Natural killer cell (primary cell): ENCODE measurements at regions not wholly inside any gene's neighbourhood (a gene's known extent, or its start where the extent isn't known, plus 50 kb on each side); places are given as distances from the start of the nearest gene placed in this dataset.

Experiments
- ATAC-seq, 3 donors: fragments of 150-1000 bp in 2 of 3; fragments of 200-7000 bp in 1 of 3; cut with Tn5 transposase; 1 replicate in 1 of 3; 2 replicates in 2 of 3; pipeline ENCODE4 v1.10.0; 2021; ENCODE audit warnings: mild to moderate bottlenecking in 2 of 3, moderate library complexity in 2 of 3
- DNase-seq, 2 donors: peaks; one replicate each; pipeline versions ENCODE4 v3.0.0 to v3.0.0-alpha.2; 2013 to 2021; ENCODE audit warnings: mixed read lengths in 1 of 2
- H3K27ac ChIP-seq: one replicate; pipeline ENCODE4 v1.5.1; 2013; ENCODE audit warnings: mild to moderate bottlenecking, low read length
- H3K27me3 ChIP-seq: one replicate; pipeline ENCODE4 v1.6.1; 2013; ENCODE audit warnings: low read length; ENCODE audit not compliant: control insufficient read depth, insufficient read depth
- H3K36me3 ChIP-seq: one replicate; pipeline ENCODE4 v1.6.1; 2013; ENCODE audit warnings: low read length; ENCODE audit not compliant: control insufficient read depth, insufficient read depth
- H3K4me1 ChIP-seq: one replicate; pipeline ENCODE4 v1.6.1; 2013; ENCODE audit warnings: low read length; ENCODE audit not compliant: control insufficient read depth, insufficient read depth
- H3K4me3 ChIP-seq: one replicate; pipeline ENCODE4 v1.5.1; 2013; ENCODE audit warnings: low read length
- H3K9me3 ChIP-seq: one replicate; pipeline ENCODE4 v1.6.1; 2013; ENCODE audit warnings: low read length; ENCODE audit not compliant: control insufficient read depth, insufficient read depth
- H3K27ac Mint-ChIP-seq, 2 donors: one replicate each; pipeline ENCODE4 v1.8.0; 2022; ENCODE audit warnings: mild to moderate bottlenecking in 2 of 2, mixed read lengths in 2 of 2, moderate library complexity in 1 of 2
- H3K27me3 Mint-ChIP-seq, 2 donors: one replicate each; pipeline ENCODE4 v1.8.0; 2022; ENCODE audit warnings: low read depth in 2 of 2, mixed read lengths in 2 of 2
- H3K36me3 Mint-ChIP-seq: one replicate; pipeline ENCODE4 v1.8.0; 2022; ENCODE audit warnings: mixed read lengths
- H3K4me1 Mint-ChIP-seq, 2 donors: one replicate each; pipeline ENCODE4 v1.8.0; 2022; ENCODE audit warnings: mixed read lengths in 2 of 2
- H3K4me3 Mint-ChIP-seq: one replicate; pipeline ENCODE4 v1.8.0; 2022; ENCODE audit warnings: mild to moderate bottlenecking, moderate library complexity, mixed read lengths
- H3K9me3 Mint-ChIP-seq, 2 donors: one replicate each; pipeline ENCODE4 v1.8.0; 2022; ENCODE audit warnings: mixed read lengths in 2 of 2
- WGBS: methylation state at CpG from one replicate; pipeline ENCODE4 v1.1.7; 2013; ENCODE audit warnings: missing lambda C conversion rate; ENCODE audit not compliant: insufficient coverage; 5-methylcytosine and 5-hydroxymethylcytosine counted together
- intact Hi-C: fragments of 100-400 bp; cut with micrococcal nuclease; formaldehyde crosslinking; loops from one replicate; pipeline ENCODE4 v1.14.2; 2022
- TF ChIP-seq, protein P1 (sequence below): fragments of 200-600 bp; IDR thresholded peaks from one replicate; pipeline ENCODE4 v1.8.0; 2022; ENCODE audit warnings: antibody characterized with exemption

DNA sequence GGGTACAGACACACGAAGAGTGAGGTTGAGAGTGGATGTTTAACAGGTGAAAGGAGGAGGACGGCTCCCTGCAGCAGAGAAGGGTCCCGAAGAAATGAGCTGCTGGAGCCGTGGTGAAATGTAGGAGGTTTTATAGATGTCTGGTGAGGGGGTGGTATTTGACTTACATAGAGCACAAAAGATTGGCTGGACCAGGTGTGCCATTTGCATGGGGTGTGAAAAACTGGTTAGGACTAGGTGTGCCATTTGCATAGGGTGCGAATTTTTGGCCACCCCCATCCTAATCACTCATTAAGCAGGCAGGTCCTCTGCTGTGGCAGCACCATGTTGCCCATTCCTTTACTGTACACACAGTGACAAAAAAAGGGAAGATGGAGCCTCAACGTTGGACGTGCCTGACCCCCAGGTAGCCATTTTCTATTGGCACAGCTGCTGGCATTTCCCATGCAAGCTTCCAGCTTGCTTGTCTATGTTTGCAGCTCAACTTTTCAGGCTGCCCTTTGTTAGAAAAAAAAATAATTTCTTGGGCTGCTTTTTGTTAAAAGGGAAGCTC is 581.7 kb upstream of the B3GAT1 start:
- no peaks in the 10 kb centered on the region for H3K9me3 ChIP-seq
- Mint-ChIP-seq H3K9me3 (no peaks in the 10 kb centered on the region), H3K27ac (no peak overlapping the region), H3K27me3 (peaks cover 11 to 46% of the 10 kb centered on the region in 2 donors), H3K4me3 (no peak overlapping the region), H3K4me1 (no peaks in the 10 kb centered on the region), H3K36me3 (no peaks in the 10 kb centered on the region)
- no peaks in the 10 kb centered on the region for H3K4me1 ChIP-seq
- intact Hi-C loops = no loop called here
- no peaks in the 10 kb centered on the region for H3K36me3 ChIP-seq
- DNase-seq = no peak
- TF ChIP-seq, protein P1, sequence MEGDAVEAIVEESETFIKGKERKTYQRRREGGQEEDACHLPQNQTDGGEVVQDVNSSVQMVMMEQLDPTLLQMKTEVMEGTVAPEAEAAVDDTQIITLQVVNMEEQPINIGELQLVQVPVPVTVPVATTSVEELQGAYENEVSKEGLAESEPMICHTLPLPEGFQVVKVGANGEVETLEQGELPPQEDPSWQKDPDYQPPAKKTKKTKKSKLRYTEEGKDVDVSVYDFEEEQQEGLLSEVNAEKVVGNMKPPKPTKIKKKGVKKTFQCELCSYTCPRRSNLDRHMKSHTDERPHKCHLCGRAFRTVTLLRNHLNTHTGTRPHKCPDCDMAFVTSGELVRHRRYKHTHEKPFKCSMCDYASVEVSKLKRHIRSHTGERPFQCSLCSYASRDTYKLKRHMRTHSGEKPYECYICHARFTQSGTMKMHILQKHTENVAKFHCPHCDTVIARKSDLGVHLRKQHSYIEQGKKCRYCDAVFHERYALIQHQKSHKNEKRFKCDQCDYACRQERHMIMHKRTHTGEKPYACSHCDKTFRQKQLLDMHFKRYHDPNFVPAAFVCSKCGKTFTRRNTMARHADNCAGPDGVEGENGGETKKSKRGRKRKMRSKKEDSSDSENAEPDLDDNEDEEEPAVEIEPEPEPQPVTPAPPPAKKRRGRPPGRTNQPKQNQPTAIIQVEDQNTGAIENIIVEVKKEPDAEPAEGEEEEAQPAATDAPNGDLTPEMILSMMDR = no peak
- no peaks in the 10 kb centered on the region for H3K27me3 ChIP-seq
- H3K4me3 ChIP-seq = no peak overlapping the region
- no peak for ATAC-seq
- 60% methylated on average over 7 of the region's 7 CpGs for WGBS
- H3K27ac ChIP-seq = no peak overlapping the region

DNA sequence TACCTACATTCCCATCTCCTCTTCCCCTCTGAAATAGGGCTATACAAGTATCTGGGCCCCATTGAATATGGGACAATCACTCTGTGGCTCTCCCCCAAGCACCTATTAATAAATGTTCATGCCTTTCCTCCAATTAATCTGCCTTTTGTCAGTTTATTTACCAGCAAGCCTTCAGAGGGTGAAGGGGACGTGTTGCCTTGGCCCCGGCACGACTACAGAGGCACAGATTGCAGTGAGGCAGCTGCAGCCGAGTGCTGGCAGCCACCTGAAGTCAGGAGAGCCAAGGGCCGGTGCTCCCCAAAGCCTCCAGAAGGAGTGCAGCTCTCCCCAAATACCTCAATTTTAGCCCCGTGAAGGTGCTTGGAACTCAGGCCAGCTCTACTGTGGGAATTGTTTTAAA is 580.9 kb upstream of the B3GAT1 start:
- H3K27ac Mint-ChIP-seq = no peak overlapping the region
- peaks cover 11 to 46% of the 10 kb centered on the region in 2 donors for H3K27me3 Mint-ChIP-seq
- no peaks in the 10 kb centered on the region for H3K27me3 ChIP-seq

DNA sequence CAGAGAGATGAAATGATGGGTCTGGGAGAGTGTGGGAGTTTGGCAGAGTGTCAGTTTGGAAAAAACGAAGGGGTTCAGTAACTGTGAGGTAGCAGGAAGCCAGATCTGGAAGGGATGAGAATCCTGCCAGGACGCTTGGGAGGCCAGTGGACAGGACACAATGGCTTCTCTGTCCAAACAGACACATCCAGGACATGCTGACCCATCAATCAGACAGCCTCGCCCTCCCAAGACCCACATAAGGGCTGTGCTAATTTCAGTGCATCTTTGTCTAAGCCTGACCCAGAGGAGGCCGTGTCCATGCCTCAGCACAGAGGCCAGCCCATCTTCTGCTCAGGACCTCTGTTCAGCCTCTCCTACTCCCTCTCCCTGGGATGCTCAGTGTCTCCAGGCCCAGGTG is 576.5 kb upstream of the B3GAT1 start:
- Histone ChIP-seq H3K27me3 (no peaks in the 10 kb centered on the region), H3K36me3 (no peaks in the 10 kb centered on the region), H3K4me3 (no peak overlapping the region), H3K9me3 (no peaks in the 10 kb centered on the region), H3K4me1 (no peaks in the 10 kb centered on the region), H3K27ac (no peak overlapping the region)
- Mint-ChIP-seq H3K27me3 (peaks cover 6 to 22% of the 10 kb centered on the region in 2 donors), H3K9me3 (no peaks in the 10 kb centered on the region), H3K4me3 (no peak overlapping the region), H3K36me3 (no peaks in the 10 kb centered on the region), H3K4me1 (peaks cover 10 to 12% of the 10 kb centered on the region in 2 donors), H3K27ac (no peak overlapping the region)
- ATAC-seq (no peak), DNase-seq (no peak)
- TF ChIP-seq, protein P1 = no peak
- WGBS = 70% methylated on average over 4 of the region's 4 CpGs
- intact Hi-C loops = no loop called here

More for the DNA sequence above, 580.9 kb upstream of the B3GAT1 start:
- ATAC-seq (no peak), DNase-seq (no peak)
- Mint-ChIP-seq H3K4me1 (no peaks in the 10 kb centered on the region), H3K36me3 (no peaks in the 10 kb centered on the region), H3K9me3 (no peaks in the 10 kb centered on the region), H3K4me3 (no peak overlapping the region)
- Histone ChIP-seq H3K36me3 (no peaks in the 10 kb centered on the region), H3K27ac (no peak overlapping the region), H3K9me3 (no peaks in the 10 kb centered on the region), H3K4me1 (no peaks in the 10 kb centered on the region), H3K4me3 (no peak overlapping the region)
- WGBS = 78% methylated on average over 6 of the region's 6 CpGs
- TF ChIP-seq, protein P1 = no peak
- intact Hi-C loops = no loop called here

DNA sequence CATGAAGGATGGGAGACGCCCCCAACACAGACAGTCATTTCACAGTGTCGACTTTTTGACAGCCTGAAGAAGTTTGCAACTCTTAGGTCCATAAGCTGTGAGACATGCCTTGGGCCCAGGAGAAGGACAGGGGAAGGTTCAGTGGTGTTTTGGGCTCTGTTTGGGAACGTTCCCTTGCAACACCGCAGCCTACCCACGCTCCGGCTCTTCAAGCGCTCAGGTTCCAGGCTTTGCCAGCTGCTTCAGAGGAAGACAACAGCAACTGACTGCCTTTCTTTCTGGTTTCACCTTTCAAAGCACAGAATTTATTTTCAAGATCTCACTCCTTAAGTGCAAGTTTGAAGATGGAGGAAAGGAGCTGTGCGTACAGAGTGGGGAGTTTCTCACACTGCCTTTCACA is 575.8 kb upstream of the B3GAT1 start:
- TF ChIP-seq, protein P1 = no peak
- ATAC-seq = no peak
- no peak for DNase-seq
- WGBS = 78% methylated on average over 8 of the region's 8 CpGs
- no peaks in the 10 kb centered on the region for H3K36me3 ChIP-seq
- no peaks in the 10 kb centered on the region for H3K9me3 Mint-ChIP-seq
- no peaks in the 10 kb centered on the region for H3K4me1 ChIP-seq
- H3K27me3 ChIP-seq = no peaks in the 10 kb centered on the region
- H3K4me1 Mint-ChIP-seq = peaks cover 10 to 12% of the 10 kb centered on the region in 2 donors
- peaks cover 4 to 15% of the 10 kb centered on the region in 2 donors for H3K27me3 Mint-ChIP-seq
- no peaks in the 10 kb centered on the region for H3K9me3 ChIP-seq
- intact Hi-C loops = no loop called here
- H3K27ac Mint-ChIP-seq = no peak overlapping the region
- no peak overlapping the region for H3K4me3 ChIP-seq
- H3K36me3 Mint-ChIP-seq = no peaks in the 10 kb centered on the region
- no peak overlapping the region for H3K4me3 Mint-ChIP-seq
- H3K27ac ChIP-seq = no peak overlapping the region
